NCI-H1930 (cell line): ENCODE measurements at regions not wholly inside any gene's neighbourhood (a gene's known extent, or its start where the extent isn't known, plus 50 kb on each side); places are given as distances from the start of the nearest gene placed in this dataset.

Experiments
- DNase-seq, 2 experiments: peaks; one replicate each; lab custom pipeline; 2025; lab: John Stamatoyannopoulos, UW

GRCh38 chr19:29096896-29097295, 116.1 kb downstream of the UQCRFS1 start:
- DNase-seq = no peak

GRCh38 chr19:29093553-29093908, 119.4 kb downstream of the UQCRFS1 start:
- no peak for DNase-seq

GRCh38 chr19:29092712-29093552, 120.0 kb downstream of the UQCRFS1 start:
- DNase-seq = no peak

GRCh38 chr19:29090783-29091526, 122.0 kb downstream of the UQCRFS1 start:
- no peak for DNase-seq

GRCh38 chr19:29089315-29089870, 123.6 kb downstream of the UQCRFS1 start:
- DNase-seq = no peak

GRCh38 chr19:29088761-29089160, 124.2 kb downstream of the UQCRFS1 start:
- no peak for DNase-seq

GRCh38 chr19:29086646-29087045, 126.3 kb downstream of the UQCRFS1 start:
- DNase-seq = no peak

- no peak for DNase-seq
Observed at GRCh38 chr19:29086182-29086581, 126.8 kb downstream of the UQCRFS1 start.

- no peak for DNase-seq
Observed at GRCh38 chr19:29085630-29086029, 127.3 kb downstream of the UQCRFS1 start.

- DNase-seq = no peak
Observed at GRCh38 chr19:29085206-29085605, 127.7 kb downstream of the UQCRFS1 start.

- DNase-seq = peak in 1 of 2 experiments; percentile 1
Observed at GRCh38 chr19:29084266-29084665, 128.7 kb downstream of the UQCRFS1 start.

GRCh38 chr19:29083863-29084262, 129.1 kb downstream of the UQCRFS1 start:
- DNase-seq = no peak

GRCh38 chr19:29079356-29080032, 133.5 kb downstream of the UQCRFS1 start:
- DNase-seq = no peak

- DNase-seq = no peak
Observed at GRCh38 chr19:29076963-29077362, 136.0 kb downstream of the UQCRFS1 start.

- no peak for DNase-seq
Observed at GRCh38 chr19:29076161-29076560, 136.8 kb downstream of the UQCRFS1 start.

- no peak for DNase-seq
Observed at GRCh38 chr19:29075149-29075548, 137.8 kb downstream of the UQCRFS1 start.

GRCh38 chr19:29074579-29074978, 138.4 kb downstream of the UQCRFS1 start:
- DNase-seq = no peak

- DNase-seq = no peak
Observed at GRCh38 chr19:29067831-29068230, 145.1 kb downstream of the UQCRFS1 start.

- no peak for DNase-seq
Observed at GRCh38 chr19:29062475-29063435, 150.2 kb downstream of the UQCRFS1 start.

- DNase-seq = no peak
Observed at GRCh38 chr19:29060813-29061364, 152.1 kb downstream of the UQCRFS1 start.

GRCh38 chr19:29056535-29056934, 156.4 kb downstream of the UQCRFS1 start:
- no peak for DNase-seq
